ENCODE measurements at regions not wholly inside any gene's neighbourhood (a gene's known extent, or its start where the extent isn't known, plus 50 kb on each side); places are given as distances from the start of the nearest gene placed in this dataset.

- TF ChIP-seq CTCF (IDR thresholded peaks at IDR 0.05; ENCODE audit: insufficient read depth, low read depth, low read length): no peak
- no peak for TF ChIP-seq EZH2 (IDR thresholded peaks at IDR 0.05; ENCODE audit: insufficient read depth, low read length)
These were observed 1180.6 kb upstream of the AUTS2 start for GRCh38 chr7:68417659-68418058.

All from astrocyte (in vitro differentiated cells and primary cell).